ELF-1 (cell line): ENCODE measurements at regions not wholly inside any gene's neighbourhood (a gene's known extent, or its start where the extent isn't known, plus 50 kb on each side); places are given as distances from the start of the nearest gene placed in this dataset.

Experiments
- DNase-seq: peaks from one replicate; pipeline ENCODE4 v3.0.0-alpha.2; 2016; ENCODE audit warnings: low read depth, low spot score

DNA sequence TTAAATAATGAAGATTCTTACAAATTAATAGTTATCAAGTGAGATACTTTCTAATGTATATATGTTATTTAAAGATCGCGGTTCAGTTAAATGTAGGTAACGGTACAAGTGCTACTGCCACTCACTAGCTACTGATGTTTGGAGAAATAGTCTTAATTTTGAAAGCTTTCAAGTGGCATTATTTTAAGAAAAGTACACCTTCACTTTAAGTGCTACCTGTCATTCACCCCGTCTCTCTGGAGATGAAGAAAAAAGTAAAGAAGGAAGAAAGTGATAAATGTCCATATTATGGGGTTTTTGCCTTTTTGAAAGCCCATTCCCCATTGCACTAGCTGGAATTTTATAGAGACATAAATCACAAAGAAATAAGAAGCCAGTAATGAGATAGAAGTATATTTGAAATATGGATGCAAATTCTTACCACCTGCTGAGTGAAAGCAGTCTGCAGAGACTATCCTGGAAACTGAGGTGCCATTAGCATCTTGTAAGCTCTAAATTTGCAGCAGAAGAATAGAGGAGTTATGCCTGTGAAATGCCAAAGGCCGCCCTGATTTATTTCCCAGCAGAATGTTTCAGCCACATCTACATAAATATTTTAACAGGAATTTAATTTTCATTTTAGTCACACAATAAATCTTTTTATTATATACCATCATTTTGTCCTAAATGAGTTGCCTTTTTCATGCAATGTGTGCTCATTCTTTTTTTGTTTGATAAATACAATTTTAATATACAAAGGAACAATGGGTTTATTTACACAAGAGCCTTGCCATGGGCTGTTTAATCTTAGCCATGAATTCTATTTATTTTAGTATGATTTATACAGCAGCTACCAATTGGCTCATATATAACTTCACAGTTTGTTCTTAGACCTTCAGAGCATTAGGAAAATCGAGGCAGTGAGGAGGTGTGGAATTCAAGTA lies 489.9 kb upstream of the RAG2 start:
- DNase-seq = no peak

DNA sequence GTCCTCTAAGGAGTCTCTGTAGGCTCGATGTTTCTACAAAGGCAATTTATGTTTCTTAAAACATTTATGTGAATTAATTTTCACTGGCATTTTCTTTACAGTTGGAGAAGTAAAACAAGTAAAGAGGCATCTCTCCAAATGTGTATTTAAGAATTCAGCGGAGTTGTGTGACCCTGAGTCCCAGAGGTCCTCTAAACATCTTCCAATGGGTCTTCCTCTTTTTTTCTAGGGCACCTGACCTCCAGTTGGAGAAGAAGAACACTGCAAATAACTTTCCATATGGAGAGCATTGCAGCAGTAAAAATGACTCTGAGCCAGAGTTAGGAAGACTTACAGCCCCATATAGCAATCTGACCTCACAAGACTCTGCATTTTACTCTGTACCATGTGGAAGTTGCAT lies 480.5 kb upstream of the RAG2 start:
- no peak for DNase-seq

DNA sequence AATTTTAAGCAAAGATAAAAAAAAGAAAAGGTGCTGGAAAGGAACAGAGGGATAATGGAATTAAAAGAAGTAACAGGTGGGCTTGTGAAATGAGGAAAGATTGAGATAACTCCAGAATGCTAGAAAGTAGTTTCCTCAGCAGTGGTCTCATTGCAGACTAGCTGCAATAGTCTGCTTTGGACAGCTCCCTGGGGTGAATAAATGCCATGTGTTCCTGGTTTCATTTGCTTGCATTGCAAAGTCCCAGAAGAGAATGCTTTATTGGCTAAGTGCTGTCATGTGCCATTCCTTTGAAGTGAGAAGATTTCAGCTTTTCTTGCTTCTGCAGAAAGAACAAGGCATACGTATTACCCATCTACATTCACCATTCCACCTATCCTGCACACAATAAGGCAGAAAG lies 478.8 kb upstream of the RAG2 start:
- DNase-seq = no peak

DNA sequence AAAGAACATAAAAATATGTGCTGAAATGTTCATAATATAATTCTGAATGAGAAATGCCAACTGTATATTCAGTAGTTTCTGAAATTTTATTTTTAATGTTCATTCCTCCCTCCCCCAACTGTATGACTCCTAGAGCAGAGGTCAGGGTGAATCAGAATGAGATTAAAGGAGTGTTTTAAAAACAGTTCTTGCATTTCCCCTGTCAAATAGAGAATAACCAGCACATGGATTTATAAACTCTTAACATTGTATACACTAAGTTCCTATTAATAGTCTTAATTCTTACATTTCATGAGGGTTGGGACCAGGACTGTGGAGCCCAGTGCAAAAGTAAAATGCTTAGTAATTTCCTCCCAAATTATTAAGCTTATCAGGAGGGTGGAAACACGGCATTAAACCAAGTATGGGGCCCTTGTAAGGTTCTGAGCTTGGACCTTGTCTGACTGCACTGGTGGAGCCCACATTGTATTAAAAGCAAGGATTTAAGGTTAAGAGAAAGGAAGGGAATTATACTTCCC lies 474.6 kb upstream of the RAG2 start:
- DNase-seq = no peak

DNA sequence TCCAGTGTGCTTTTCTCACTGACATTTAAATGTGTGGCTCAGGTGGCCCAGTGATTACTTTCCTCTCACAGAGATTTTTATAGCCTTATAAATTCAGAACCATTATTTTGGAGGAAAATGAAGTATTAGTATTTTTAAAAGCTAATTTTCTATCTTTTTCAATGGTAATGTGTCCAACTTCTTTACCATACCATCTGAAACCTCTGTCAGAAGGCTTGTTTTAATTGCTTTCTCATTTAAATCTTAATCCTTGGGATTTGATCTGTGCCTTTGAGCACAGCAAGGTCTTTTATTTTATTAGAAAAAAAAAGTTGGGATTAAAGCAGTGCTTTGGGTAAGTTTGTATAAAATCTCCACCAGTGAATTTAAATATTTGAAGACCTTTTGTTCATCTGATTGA lies 452.3 kb upstream of the RAG2 start:
- DNase-seq = no peak

DNA sequence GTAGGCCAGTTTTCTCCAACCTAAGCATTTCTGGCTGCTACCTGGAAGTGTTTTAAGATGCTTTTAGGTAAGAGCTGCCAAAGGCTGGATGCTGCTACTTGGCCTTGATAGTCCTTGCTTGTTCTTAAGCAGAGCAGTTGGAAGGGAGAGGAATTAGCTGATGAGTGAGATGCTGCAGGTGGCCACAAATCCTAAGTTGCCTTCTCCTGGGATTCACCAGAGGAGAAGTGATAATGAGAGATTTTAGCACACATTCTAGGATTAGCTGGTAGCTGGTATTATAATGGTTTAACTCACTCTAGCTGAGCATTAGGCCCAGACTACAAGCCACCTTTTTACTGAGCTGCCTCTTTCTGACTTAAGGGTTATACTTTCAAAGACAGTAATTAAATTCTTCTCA lies 442.9 kb upstream of the RAG2 start:
- no peak for DNase-seq

DNA sequence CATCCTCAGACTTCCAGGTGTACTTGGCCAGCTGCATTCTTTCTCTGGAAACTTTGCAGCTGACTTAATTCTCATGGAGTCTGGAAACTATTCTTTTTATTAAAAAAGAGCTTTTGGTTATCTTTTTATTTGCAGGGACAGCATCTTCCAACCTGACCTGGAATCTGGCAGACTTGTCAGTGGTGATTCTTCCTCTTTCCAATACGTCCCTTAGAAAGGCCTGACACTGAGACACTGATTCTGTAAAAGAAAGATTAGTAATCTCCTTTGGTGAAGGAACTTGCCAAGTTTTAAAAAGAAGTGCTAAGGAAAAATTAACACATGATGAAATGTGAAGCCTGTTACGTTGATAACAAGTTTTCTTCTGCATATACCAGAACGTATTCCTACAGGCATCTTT lies 440.9 kb upstream of the RAG2 start:
- DNase-seq = no peak

DNA sequence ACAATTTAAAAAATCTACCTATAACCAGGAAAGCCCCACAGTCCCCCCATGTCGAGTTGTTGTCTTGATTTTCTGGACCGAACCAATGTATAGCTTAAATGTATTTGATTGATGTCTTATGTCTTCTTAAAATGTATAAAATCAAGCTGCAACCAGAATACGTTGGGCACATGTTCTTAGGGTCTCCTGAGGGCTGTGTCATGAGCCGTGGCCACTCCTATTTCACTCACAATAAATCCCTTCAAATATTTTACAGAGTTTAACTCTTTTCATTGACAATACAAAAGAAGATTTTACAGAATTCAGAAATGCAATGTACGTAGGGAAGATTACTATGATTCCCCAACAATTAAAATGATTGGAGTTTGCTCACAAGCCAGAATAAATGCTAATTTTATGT lies 428.7 kb upstream of the RAG2 start:
- no peak for DNase-seq

DNA sequence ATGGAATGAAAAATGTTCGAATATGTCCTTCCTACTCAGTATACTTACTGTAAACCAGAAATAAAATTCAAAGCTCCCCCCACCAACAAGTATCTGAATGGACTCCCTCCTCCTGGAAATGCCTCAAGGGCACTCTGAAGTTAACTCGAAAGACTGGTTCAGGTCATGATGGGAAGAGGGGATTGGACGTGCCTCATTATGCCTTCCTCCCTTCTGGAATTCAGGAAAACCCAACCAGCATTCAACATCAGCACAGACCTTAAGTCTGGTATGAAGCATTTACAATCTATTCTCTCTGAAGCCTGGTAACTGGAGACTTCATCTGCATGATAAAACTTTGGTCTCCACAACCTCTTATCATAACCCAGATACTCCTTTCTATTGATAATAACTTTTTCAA lies 428.3 kb upstream of the RAG2 start:
- DNase-seq = peak; percentile 60

DNA sequence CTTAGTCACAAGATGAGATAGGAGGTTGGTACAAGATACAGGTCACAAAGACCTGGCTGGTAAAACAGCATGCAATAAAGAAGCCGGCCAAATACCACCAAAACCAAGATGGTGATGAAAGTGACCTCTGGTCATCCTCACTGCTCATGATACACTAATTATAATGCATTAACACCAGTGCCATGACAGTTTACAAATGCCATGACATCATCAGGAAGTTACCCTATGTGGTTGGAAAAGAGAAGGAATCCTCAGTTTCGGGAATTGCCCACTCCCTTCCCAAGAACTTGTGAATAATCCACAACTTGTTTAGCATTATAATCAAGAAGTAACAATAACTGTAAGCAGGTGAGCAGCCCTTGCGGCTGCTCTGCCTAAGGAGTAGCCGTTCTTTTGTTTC lies 408.5 kb upstream of the RAG2 start:
- DNase-seq = no peak

DNA sequence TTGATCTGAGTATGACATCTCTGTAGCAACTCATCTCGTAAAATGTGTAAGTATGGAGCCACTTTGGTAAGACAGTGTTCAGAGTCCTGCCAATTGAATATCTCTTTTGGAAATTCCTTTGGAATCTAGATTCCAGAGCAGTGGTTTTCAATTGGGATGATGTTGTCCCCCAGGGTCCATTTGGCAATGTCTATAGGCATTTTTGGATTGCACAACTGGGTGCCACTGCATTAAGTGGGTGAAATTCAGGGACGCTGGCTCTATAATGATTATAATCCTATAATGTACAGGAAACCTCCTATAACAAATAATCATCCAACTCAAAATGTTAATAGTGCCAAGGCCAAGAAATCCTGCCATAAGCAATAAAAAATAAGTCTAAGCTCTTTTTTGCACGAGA lies 404.8 kb upstream of the RAG2 start:
- DNase-seq = no peak

DNA sequence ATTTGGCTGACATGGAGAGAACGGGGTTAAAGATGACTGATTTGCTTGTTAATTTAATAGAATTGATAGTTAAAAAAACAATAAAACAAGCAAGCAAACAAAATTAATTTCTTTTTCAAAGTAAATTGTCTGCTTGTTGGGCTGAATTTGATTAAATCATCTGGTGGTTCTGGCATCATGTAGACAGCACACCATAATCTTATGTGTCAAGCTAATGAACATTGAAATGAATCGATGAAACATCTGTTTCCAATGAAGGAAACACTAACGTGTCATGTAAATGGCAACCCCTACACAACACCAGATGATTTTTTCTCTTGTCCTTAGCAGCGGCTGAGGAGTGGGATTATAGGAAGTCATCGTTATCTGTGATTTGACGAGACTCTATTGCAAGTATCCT lies 399.6 kb upstream of the RAG2 start:
- DNase-seq = no peak

DNA sequence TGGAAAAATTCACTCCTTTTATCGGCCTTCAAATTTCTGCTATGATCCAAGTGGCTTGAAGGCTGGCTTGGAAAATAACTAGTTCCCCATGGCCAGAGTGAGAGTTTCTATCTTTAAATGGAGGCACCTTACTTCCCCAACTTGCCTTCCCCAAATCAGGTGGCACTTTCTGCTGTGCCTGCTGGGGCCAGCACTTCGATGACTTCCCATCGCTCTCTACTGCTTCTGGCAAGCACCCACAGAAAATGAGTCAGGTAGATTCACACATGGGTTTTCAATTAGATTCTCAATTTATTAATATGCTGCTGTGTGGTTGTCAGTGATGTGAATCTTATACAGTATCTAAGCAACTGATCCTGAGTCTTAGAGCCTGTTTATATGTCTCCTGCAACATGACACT lies 398.8 kb upstream of the RAG2 start:
- DNase-seq = no peak

DNA sequence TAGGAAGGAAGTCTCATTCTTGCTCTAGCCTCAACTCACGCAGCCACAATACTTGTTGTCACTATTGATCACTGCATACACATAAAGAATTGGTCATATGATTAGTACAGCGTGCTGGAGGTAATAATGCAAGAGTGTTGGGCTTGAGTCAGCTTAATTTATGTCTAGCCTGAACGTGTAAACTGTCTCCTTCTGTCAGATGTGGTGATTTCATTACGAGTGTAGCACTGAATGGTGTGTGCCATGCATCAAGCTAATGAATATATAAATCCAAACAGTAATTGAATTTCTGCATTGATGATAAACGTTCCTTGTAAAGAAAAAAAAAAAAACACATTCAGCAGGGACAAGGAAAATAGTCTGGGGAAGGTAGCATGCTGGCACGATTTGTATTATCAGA lies 396.2 kb upstream of the RAG2 start:
- DNase-seq = no peak

DNA sequence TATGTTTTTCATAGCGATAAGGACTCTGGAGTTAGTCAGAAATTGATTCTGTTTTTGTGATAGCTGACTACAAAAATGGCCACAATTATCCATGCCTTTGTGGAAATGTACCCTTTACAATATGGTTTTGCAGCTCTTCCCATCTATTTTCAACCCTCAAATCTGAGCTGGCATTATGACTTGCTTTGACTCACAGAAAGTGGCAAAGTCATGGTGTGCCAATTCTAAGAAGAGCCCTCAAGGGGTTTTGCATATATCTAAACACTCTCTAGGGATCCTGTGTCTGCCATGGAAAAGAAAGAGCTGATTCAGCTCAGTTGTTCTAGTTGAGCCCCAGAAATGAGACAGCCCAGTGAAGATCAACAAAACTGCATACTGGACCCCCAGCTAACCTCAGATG lies 390.5 kb upstream of the RAG2 start:
- no peak for DNase-seq

DNA sequence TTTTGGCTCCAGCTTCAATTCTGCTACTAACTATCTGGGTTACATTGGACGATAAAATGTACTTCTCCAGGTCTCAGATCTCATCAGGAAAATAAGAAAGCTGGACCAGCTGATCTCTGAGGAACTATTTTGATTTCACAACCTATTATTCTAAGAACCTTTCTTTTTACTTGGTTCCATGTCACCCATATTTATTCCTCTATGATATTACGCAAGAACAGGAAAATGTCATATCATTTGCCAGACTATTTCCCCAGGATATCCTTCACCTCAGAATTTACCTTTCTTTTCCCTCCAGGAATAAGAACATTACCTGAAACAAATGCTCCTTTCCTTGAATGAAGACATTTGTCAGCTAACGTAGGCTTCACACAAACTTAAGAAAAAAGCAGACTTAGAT lies 387.5 kb upstream of the RAG2 start:
- no peak for DNase-seq

DNA sequence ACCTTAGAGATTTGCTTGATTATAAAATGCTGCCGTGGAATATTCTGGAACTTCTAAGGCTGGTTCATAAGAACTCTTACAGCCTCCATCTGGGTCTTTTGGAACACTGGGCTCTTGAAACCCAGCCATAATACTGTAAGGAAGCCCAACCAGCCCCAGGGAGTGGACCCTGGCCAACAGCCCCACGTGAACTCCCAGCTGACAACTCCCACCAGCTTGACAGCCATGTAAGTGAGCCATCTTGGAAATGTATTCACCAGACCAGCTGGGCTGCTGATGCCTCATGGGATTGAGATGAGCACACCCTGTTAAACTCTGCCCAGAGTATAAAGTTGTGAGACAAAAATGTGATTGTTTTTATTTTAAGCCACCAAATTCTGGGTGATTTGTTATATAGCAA lies 378.7 kb upstream of the RAG2 start:
- no peak for DNase-seq

DNA sequence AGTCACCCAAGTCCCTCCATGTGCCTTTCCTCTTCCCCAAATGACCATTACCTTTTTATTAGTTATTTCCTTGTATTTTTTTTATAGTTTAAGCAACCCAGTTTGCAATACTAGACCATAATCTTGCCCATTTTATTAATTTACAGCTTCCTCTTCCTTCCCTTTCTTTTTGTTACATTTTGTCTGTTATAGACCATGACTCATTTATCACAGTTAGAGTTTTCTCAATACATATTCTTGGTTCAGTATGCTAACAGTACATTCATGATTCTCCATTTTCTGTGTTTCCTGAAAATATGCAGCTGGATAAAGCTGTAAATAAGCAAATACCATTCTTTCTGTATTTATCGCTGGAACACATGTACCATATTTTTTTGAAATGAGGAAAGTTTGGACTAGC lies 376.7 kb upstream of the RAG2 start:
- no peak for DNase-seq

DNA sequence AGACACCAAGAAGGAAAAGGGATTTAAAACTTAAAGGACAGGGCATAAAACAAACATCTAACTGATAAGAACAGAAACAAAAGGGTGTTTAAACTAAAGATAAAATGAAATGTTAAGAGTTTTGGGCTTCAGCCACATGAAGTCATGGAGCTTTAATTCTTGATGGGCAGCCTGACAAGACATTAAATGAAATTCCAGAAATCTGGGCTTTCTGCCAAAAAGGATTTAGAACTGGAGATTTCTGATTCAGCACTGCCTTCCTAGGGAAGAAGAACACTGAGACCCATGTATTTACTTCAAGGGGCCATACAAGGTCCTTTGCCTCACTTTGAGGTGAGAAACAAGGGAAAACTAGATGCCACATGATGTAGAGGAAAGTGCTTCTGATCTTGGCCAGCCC lies 355.9 kb upstream of the RAG2 start:
- no peak for DNase-seq

DNA sequence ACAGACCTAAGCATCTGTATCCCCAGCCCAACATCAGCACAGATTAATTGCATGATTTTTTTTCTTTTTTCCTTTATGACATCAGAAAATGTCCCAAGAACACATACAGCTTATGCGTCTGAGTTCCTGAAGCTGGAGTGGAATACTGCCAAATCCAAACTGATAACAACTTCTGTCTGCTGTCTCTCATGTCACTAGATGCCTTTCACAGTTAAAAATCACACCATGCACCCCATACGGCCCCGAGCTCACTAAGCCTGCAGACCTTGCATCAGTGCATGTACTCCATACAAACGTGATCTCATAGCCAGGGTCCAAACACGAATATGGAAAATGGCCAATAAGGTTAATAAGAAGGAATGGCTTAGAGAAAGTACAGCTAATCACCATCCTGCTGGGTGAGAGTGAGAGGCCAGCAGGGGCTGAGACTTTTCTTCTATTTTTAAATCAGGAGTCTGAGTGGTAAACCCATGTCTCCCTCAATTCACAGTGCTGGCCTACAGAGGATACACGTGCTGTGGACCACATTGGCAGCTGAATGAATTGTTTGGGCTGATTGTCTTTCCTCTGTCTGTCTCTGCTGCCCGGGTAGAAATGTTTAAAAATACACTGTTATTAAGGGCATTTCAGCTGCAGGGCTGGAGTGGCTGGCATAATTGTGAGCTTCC lies 350.6 kb upstream of the RAG2 start:
- DNase-seq = no peak

DNA sequence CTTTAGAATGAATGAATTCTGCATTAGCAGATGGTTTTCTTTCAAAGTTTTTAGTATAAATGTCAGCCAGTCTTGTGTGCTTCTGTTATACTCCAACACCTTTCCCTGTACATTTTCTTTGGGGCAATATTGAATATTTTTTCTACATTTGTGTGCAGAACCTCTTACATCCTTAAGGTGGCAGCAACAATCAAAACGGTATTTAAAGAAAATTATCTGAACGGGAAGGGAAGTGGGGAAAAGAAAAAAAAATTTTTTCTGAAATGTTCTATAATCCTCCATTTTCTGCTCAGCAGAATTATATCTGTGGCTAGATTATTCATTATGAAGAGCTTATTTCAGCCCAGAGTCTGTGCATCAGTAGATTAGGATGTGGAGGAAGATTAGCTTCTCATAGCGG lies 347.3 kb upstream of the RAG2 start:
- DNase-seq = no peak

DNA sequence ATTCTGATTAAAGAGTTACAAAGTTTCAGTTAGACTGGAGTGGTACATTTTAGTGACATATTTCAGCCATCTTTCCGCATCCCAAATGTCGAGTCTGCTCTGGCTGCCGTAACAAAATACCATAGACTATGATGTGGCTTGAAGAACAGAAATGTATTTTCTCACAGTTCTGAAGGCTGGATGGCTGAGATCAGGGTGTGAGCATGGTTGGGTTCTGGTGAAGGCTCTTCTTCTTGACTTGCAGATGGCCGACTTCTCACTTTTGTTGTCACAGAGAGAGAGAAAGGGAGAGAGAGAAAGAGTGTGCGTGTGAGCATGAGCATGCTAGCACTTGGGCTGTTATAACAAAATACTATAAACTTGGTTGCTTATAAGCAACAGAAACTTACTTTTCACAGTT lies 335.4 kb upstream of the RAG2 start:
- DNase-seq = no peak

DNA sequence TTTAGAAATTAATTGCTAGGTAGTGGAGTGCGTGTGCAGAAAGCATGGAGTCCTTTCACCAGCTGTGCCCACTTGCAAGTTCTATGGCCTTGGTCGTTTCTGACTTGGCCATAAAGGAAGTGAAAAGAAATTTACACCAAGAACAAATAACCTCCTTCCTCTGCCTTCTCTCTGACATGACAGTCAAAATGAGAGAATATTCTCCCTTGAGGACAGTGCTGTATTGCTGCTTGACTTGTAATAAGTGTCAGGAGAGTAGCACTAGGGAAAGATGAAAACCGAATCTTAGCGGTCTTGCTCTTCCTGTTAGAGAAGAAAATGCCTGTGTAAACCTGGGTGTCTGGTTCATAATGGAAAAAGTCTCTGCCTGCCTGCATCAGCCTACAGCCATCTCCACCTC lies 333.1 kb upstream of the RAG2 start:
- no peak for DNase-seq
